ENCODE measurements at regions not wholly inside any gene's neighbourhood (a gene's known extent, or its start where the extent isn't known, plus 50 kb on each side); places are given as distances from the start of the nearest gene placed in this dataset.

DNA sequence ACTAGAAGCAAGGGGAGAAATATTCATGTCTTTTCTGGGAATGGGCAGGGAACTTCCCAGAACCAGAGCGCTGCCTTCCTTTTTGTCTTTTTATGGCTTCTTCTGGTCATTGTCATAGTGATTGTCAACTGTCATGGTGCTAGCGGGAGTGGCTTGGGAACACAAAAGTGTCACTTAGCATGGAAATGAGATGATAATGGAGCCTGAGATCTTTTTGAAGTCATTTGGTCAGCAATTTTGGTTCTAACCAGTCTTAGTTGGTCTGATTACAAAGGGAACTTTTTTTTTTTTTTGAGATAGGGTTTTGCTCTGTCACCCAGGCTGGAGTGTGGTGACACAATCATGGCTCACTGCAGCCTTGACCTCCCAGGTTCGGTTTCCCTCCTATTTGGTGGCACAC is 62.7 kb upstream of the RPH3A start:
- CTCF ChIA-PET: no interaction called here
- H3K4me3 ChIP-seq (replicated peaks in 1 of 2; ENCODE audit: low read depth in 1 of 2, low read length in 2 of 2): no peak overlapping the region
- DNase-seq (ENCODE audit: low read depth, low spot score): no peak
- H3K4me1 ChIP-seq (ENCODE audit: control insufficient read depth in 1 of 2, insufficient read depth in 2 of 2, low read length in 2 of 2): no peaks in the 10 kb centered on the region
- RAD21 ChIA-PET (ENCODE audit: low non-redundant PET in 1 of 2, low total read pairs in 2 of 2, uncharacterized antibody in 2 of 2, unreplicated experiment in 2 of 2): no interaction called here
- peaks cover 62% of the 10 kb centered on the region for H3K27me3 ChIP-seq (ENCODE audit: insufficient read depth, low read length)
- no peak overlapping the region for H3K4me2 ChIP-seq (ENCODE audit: low read length)
- POLR2A ChIA-PET: no interaction called here
- H3K9ac ChIP-seq (ENCODE audit: low read length): no peak overlapping the region
- TF ChIP-seq, protein P1, sequence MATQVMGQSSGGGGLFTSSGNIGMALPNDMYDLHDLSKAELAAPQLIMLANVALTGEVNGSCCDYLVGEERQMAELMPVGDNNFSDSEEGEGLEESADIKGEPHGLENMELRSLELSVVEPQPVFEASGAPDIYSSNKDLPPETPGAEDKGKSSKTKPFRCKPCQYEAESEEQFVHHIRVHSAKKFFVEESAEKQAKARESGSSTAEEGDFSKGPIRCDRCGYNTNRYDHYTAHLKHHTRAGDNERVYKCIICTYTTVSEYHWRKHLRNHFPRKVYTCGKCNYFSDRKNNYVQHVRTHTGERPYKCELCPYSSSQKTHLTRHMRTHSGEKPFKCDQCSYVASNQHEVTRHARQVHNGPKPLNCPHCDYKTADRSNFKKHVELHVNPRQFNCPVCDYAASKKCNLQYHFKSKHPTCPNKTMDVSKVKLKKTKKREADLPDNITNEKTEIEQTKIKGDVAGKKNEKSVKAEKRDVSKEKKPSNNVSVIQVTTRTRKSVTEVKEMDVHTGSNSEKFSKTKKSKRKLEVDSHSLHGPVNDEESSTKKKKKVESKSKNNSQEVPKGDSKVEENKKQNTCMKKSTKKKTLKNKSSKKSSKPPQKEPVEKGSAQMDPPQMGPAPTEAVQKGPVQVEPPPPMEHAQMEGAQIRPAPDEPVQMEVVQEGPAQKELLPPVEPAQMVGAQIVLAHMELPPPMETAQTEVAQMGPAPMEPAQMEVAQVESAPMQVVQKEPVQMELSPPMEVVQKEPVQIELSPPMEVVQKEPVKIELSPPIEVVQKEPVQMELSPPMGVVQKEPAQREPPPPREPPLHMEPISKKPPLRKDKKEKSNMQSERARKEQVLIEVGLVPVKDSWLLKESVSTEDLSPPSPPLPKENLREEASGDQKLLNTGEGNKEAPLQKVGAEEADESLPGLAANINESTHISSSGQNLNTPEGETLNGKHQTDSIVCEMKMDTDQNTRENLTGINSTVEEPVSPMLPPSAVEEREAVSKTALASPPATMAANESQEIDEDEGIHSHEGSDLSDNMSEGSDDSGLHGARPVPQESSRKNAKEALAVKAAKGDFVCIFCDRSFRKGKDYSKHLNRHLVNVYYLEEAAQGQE (IDR thresholded peaks at IDR 0.05; ENCODE audit: low read depth): no peak
- no peak for TF ChIP-seq YY1 (IDR thresholded peaks at IDR 0.05; ENCODE audit: extremely low read depth, insufficient replicate concordance, low read depth, low read length)
- TF ChIP-seq ELF1 (IDR thresholded peaks at IDR 0.05; ENCODE audit: borderline replicate concordance, low read depth): no peak
- TF ChIP-seq TCF7L2 (IDR thresholded peaks at IDR 0.05; ENCODE audit: borderline replicate concordance, extremely low read depth, insufficient read depth, insufficient read length): no peak
- TF ChIP-seq, protein P2, sequence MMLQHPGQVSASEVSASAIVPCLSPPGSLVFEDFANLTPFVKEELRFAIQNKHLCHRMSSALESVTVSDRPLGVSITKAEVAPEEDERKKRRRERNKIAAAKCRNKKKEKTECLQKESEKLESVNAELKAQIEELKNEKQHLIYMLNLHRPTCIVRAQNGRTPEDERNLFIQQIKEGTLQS (IDR thresholded peaks at IDR 0.05): no peak
- TF ChIP-seq, protein P3, sequence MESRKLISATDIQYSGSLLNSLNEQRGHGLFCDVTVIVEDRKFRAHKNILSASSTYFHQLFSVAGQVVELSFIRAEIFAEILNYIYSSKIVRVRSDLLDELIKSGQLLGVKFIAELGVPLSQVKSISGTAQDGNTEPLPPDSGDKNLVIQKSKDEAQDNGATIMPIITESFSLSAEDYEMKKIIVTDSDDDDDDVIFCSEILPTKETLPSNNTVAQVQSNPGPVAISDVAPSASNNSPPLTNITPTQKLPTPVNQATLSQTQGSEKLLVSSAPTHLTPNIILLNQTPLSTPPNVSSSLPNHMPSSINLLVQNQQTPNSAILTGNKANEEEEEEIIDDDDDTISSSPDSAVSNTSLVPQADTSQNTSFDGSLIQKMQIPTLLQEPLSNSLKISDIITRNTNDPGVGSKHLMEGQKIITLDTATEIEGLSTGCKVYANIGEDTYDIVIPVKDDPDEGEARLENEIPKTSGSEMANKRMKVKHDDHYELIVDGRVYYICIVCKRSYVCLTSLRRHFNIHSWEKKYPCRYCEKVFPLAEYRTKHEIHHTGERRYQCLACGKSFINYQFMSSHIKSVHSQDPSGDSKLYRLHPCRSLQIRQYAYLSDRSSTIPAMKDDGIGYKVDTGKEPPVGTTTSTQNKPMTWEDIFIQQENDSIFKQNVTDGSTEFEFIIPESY (IDR thresholded peaks at IDR 0.05; ENCODE audit: extremely low read depth, insufficient replicate concordance, low read length): no peak
- TF ChIP-seq RAD21 (IDR thresholded peaks at IDR 0.05; ENCODE audit: low read depth): no peak
- TF ChIP-seq SIN3A (IDR thresholded peaks at IDR 0.05; ENCODE audit: low read depth): no peak
- TF ChIP-seq POLR2AphosphoS5 (IDR thresholded peaks at IDR 0.05; ENCODE audit: low read depth, low read length): no peak
- TF ChIP-seq POLR2A (IDR thresholded peaks at IDR 0.05; ENCODE audit: borderline replicate concordance, extremely low read depth, insufficient read depth, insufficient read length): no peak
- TF ChIP-seq CBX3 (IDR thresholded peaks at IDR 0.05; ENCODE audit: low read depth): no peak
- TF ChIP-seq, protein P4, sequence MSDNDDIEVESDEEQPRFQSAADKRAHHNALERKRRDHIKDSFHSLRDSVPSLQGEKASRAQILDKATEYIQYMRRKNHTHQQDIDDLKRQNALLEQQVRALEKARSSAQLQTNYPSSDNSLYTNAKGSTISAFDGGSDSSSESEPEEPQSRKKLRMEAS (IDR thresholded peaks at IDR 0.05): no peak
- no peak for ATAC-seq
- no peak overlapping the region for H3K27ac ChIP-seq (ENCODE audit: low read depth, low read length)
- no TSS peak for BruUV-seq (replicated peaks)
- H4K20me1 ChIP-seq (ENCODE audit: insufficient read depth): no peaks in the 10 kb centered on the region
- H3K36me3 ChIP-seq (ENCODE audit: control insufficient read depth in 1 of 2, insufficient read depth in 2 of 2, low read length in 2 of 2): no peaks in the 10 kb centered on the region
- no peaks in the 10 kb centered on the region for H3K79me2 ChIP-seq (ENCODE audit: insufficient read depth, low read length)
- intact Hi-C loops (cut with micrococcal nuclease): no loop called here
- H3K9me3 ChIP-seq (ENCODE audit: control insufficient read depth in 1 of 2, insufficient read depth in 1 of 2, low read depth in 1 of 2, low read length in 2 of 2): no peaks in the 10 kb centered on the region
- no peak overlapping the region for H2AFZ ChIP-seq (ENCODE audit: low read depth, low read length, poor library complexity, severe bottlenecking)
- H3K9me2 ChIP-seq (ENCODE audit: insufficient read depth): no peaks in the 10 kb centered on the region
